ENCODE measurements at regions not wholly inside any gene's neighbourhood (a gene's known extent, or its start where the extent isn't known, plus 50 kb on each side); places are given as distances from the start of the nearest gene placed in this dataset.

DNA sequence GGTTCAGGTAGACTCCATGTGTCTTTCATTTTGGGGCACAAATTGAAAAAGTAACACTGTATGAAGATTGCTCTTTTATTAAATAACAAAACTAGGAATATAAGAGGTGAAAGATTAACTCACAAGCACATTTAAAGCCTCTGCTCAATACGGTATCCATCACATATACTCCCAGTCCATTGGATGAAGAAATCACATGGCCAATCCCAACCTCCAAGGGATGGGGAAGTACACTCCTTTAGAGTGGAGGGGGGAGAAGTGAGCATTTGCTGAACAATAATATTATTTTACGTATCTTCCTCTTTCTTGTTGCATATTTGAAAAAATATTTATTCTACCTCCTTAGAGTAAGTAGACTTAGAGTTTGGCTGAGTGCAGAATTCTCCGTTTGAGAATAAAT lies 316.5 kb downstream of the LMX1A start:
- in situ Hi-C loops (cut with MboI; ENCODE audit: low sequenced_read_pairs) = no loop called here
- Histone ChIP-seq H2BK120ac (ENCODE audit: low read depth, low read length) (no peak overlapping the region), H2AFZ (replicated peaks; ENCODE audit: low read length, poor library complexity) (no peak overlapping the region), H3K9me3 (ENCODE audit: control insufficient read depth, insufficient read depth, low read length) (no peaks in the 10 kb centered on the region), H3K4me2 (ENCODE audit: low read depth, low read length) (no peak overlapping the region), H2AK9ac (replicated peaks; ENCODE audit: low read depth, low read length, poor library complexity) (no peak overlapping the region), H3K4ac (ENCODE audit: low read depth, low read length) (no peak overlapping the region), H3K4me3 (ENCODE audit: insufficient read depth, low read depth, low read length) (no peak overlapping the region), H4K5ac (ENCODE audit: low read depth, low read length) (no peak overlapping the region), H4K8ac (ENCODE audit: low read depth in 2 of 2, low read length in 2 of 2) (no peak overlapping the region), H3K27me3 (ENCODE audit: control insufficient read depth, insufficient read depth, low read length) (no peaks in the 10 kb centered on the region), H2AK5ac (ENCODE audit: low read depth, low read length) (no peak overlapping the region), H3K18ac (ENCODE audit: low read depth, low read length) (no peak overlapping the region), H3K27ac (ENCODE audit: insufficient read depth, low read length) (no peak overlapping the region), H3K79me1 (ENCODE audit: low read depth in 1 of 2, low read length in 2 of 2) (no peaks in the 10 kb centered on the region), H3K4me1 (ENCODE audit: control insufficient read depth, insufficient read depth, low read length) (no peaks in the 10 kb centered on the region), H3K36me3 (ENCODE audit: control insufficient read depth, insufficient read depth, low read length) (no peaks in the 10 kb centered on the region), H3K23ac (ENCODE audit: low read depth, low read length) (no peak overlapping the region), H3K9ac (ENCODE audit: low read depth, low read length) (no peak overlapping the region), H4K20me1 (ENCODE audit: insufficient read depth, low read length) (no peaks in the 10 kb centered on the region), H2BK20ac (ENCODE audit: low read depth, low read length) (no peak overlapping the region), H2BK15ac (ENCODE audit: low read depth, low read length) (no peak overlapping the region), H2BK5ac (ENCODE audit: low read depth, low read length, poor library complexity, severe bottlenecking) (no peak overlapping the region), H4K91ac (ENCODE audit: insufficient read depth, low read depth, low read length) (no peak overlapping the region), H3K14ac (replicated peaks; ENCODE audit: low read depth, low read length) (no peak overlapping the region), H3K56ac (ENCODE audit: extremely low read depth, insufficient read depth, low read length) (no peak overlapping the region), H3K9me1 (ENCODE audit: insufficient read depth, low read length) (no peaks in the 10 kb centered on the region)
- dilution Hi-C loops (cut with HindIII; ENCODE audit: low sequenced_read_pairs, unreplicated experiment) = no loop called here
- intact Hi-C loops (cut with micrococcal nuclease) = no loop called here
- no peak for DNase-seq
- no TSS peak for BruUV-seq (replicated peaks)
- ATAC-seq (ENCODE audit: low read depth) = no peak
- WGBS, 2 experiments (ENCODE audit: extremely low coverage in 2 of 2, insufficient read length in 1 of 2) = no CpG with 5 or more reads among the region's 3 CpGs
- TF ChIP-seq RCOR1 (IDR thresholded peaks at IDR 0.05; ENCODE audit: insufficient replicate concordance, low read length) (no peak), RFX5 (IDR thresholded peaks at IDR 0.05; ENCODE audit: low read depth, low read length) (no peak), USF2 (IDR thresholded peaks at IDR 0.05; ENCODE audit: low read depth, low read length) (no peak), SMC3 (IDR thresholded peaks at IDR 0.05; ENCODE audit: low read depth, low read length) (no peak), ELK1 (IDR thresholded peaks at IDR 0.05; ENCODE audit: borderline replicate concordance, low read depth, low read length) (no peak), MAFK (IDR thresholded peaks at IDR 0.05; ENCODE audit: low read depth, low read length) (no peak), CHD1 (IDR thresholded peaks at IDR 0.05; ENCODE audit: low read depth, low read length) (no peak), BHLHE40 (IDR thresholded peaks at IDR 0.05; ENCODE audit: low read depth, low read length) (no peak), RAD21 (IDR thresholded peaks at IDR 0.05; ENCODE audit: low read length) (no peak)
- TF ChIP-seq, protein P1, sequence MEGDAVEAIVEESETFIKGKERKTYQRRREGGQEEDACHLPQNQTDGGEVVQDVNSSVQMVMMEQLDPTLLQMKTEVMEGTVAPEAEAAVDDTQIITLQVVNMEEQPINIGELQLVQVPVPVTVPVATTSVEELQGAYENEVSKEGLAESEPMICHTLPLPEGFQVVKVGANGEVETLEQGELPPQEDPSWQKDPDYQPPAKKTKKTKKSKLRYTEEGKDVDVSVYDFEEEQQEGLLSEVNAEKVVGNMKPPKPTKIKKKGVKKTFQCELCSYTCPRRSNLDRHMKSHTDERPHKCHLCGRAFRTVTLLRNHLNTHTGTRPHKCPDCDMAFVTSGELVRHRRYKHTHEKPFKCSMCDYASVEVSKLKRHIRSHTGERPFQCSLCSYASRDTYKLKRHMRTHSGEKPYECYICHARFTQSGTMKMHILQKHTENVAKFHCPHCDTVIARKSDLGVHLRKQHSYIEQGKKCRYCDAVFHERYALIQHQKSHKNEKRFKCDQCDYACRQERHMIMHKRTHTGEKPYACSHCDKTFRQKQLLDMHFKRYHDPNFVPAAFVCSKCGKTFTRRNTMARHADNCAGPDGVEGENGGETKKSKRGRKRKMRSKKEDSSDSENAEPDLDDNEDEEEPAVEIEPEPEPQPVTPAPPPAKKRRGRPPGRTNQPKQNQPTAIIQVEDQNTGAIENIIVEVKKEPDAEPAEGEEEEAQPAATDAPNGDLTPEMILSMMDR (conservative IDR thresholded peaks at IDR 0.05; ENCODE audit: low read depth, low read length) = no peak
- CTCF ChIA-PET = no interaction called here
- POLR2A ChIA-PET (ENCODE audit: unreplicated experiment) = no interaction called here

Data from IMR-90 (cell line).